ENCODE measurements at regions not wholly inside any gene's neighbourhood (a gene's known extent, or its start where the extent isn't known, plus 50 kb on each side); places are given as distances from the start of the nearest gene placed in this dataset.

DNA sequence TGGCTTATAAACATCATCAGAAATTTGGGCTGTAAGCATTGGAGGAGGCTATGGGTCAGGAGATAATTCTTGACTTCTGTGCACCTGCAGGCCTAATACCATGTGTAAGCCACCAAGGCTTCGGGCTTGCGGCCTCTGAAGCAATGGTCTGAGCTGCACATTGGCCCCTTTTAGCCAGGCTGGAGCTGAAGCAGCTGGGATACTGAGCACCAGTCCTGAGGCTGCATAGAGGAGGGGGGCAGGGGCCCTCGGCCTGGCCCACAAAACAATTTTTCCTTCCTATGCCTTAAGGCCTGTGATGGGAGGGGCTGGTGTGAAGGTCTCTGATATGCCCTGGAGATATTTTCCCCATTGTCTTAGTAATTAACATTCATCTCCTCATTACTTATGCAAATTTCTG lies 373.0 kb upstream of the HTR2C start:
- TF ChIP-seq, protein P1, sequence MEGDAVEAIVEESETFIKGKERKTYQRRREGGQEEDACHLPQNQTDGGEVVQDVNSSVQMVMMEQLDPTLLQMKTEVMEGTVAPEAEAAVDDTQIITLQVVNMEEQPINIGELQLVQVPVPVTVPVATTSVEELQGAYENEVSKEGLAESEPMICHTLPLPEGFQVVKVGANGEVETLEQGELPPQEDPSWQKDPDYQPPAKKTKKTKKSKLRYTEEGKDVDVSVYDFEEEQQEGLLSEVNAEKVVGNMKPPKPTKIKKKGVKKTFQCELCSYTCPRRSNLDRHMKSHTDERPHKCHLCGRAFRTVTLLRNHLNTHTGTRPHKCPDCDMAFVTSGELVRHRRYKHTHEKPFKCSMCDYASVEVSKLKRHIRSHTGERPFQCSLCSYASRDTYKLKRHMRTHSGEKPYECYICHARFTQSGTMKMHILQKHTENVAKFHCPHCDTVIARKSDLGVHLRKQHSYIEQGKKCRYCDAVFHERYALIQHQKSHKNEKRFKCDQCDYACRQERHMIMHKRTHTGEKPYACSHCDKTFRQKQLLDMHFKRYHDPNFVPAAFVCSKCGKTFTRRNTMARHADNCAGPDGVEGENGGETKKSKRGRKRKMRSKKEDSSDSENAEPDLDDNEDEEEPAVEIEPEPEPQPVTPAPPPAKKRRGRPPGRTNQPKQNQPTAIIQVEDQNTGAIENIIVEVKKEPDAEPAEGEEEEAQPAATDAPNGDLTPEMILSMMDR (IDR thresholded peaks at IDR 0.05), result no peak
- TF ChIP-seq POLR2A (IDR thresholded peaks at IDR 0.05), result no peak

Measured in prostate gland (tissue), 2 donors.